Muscle layer of colon (tissue), 2 donors: ENCODE measurements at regions not wholly inside any gene's neighbourhood (a gene's known extent, or its start where the extent isn't known, plus 50 kb on each side); places are given as distances from the start of the nearest gene placed in this dataset.

Source experiments
- H3K27ac ChIP-seq: one replicate; pipeline ENCODE4 v1.7.0; 2013; ENCODE audit warnings: low read depth, mild to moderate bottlenecking, low read length, moderate library complexity
- H3K27me3 ChIP-seq, 2 donors: one replicate each; pipeline ENCODE4 v1.7.0; 2013; ENCODE audit warnings: low read length in 2 of 2, mild to moderate bottlenecking in 2 of 2; ENCODE audit not compliant: insufficient read depth in 2 of 2, control insufficient read depth in 1 of 2
- H3K36me3 ChIP-seq: one replicate; pipeline ENCODE4 v1.7.0; 2013; ENCODE audit warnings: mild to moderate bottlenecking, low read length; ENCODE audit not compliant: insufficient read depth
- H3K4me1 ChIP-seq: one replicate; pipeline ENCODE4 v1.7.0; 2013; ENCODE audit warnings: mild to moderate bottlenecking, low read length; ENCODE audit not compliant: insufficient read depth
- H3K4me3 ChIP-seq, 2 donors: one replicate each; pipeline ENCODE4 v1.7.0; 2013; ENCODE audit warnings: low read length in 2 of 2, low read depth in 1 of 2, mild to moderate bottlenecking in 1 of 2, moderate library complexity in 1 of 2
- H3K9ac ChIP-seq: one replicate; pipeline ENCODE4 v1.7.0; 2013; ENCODE audit warnings: low read length
- H3K9me3 ChIP-seq: one replicate; pipeline ENCODE4 v1.7.0; 2013; ENCODE audit warnings: mild to moderate bottlenecking, low read length
- donor health status: abdominal sarcoma.
- donor health status: Adenocarcinoma of cecum.

DNA sequence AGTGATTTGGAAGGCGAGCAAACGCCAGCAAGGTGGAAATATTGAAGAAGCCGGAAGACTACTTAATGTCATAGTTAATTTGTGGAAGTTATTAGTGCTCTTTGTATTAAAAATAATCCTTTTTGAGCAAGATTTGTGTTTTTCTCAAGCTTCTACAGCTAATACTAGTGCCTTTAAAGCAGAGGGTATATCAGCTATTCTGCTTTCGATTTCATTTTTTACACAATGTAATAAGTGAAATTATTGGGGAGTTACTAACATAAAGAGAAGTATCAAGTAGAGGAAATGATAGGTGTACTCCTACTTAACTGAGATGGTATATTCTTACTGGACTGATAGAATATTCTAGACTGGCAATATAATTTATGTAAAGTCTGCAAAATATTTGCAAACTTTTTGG is 392.4 kb upstream of the DCN start:
- H3K4me3 ChIP-seq = no peak overlapping the region
- no peak overlapping the region for H3K9ac ChIP-seq
- peaks cover 14% of the 10 kb centered on the region for H3K4me1 ChIP-seq
- no peaks in the 10 kb centered on the region for H3K27me3 ChIP-seq
- no peak overlapping the region for H3K27ac ChIP-seq
- H3K9me3 ChIP-seq = no peaks in the 10 kb centered on the region
- no peaks in the 10 kb centered on the region for H3K36me3 ChIP-seq

DNA sequence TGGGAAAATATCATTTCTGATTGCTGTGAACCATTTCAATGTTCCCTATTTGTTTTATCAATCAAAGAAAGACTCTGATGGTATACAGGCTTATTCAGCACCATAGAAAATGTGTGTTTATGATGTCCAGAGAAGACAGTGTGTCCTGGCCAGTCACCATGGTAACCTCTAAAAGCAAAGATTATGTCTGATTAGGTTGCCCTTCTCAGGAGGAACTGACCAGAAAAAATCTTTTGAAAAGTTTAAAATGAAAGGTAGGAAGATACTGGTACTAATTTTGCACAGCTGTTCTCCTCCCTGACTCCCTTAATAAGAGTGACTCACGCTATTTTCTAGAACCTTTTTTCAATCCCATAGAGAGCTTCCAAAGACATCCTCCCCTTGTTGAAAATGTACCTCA is 391.8 kb upstream of the DCN start:
- Histone ChIP-seq H3K9me3 (no peaks in the 10 kb centered on the region), H3K27me3 (no peaks in the 10 kb centered on the region), H3K4me3 (no peak overlapping the region), H3K36me3 (no peaks in the 10 kb centered on the region), H3K4me1 (peaks cover 12% of the 10 kb centered on the region), H3K27ac (no peak overlapping the region), H3K9ac (no peak overlapping the region)

GRCh38 chr12:91572869-91573268 is 390.3 kb upstream of the DCN start:
- Histone ChIP-seq H3K4me3 (no peak overlapping the region), H3K36me3 (no peaks in the 10 kb centered on the region), H3K4me1 (no peaks in the 10 kb centered on the region), H3K9ac (no peak overlapping the region), H3K9me3 (no peaks in the 10 kb centered on the region), H3K27me3 (no peaks in the 10 kb centered on the region), H3K27ac (no peak overlapping the region)

DNA sequence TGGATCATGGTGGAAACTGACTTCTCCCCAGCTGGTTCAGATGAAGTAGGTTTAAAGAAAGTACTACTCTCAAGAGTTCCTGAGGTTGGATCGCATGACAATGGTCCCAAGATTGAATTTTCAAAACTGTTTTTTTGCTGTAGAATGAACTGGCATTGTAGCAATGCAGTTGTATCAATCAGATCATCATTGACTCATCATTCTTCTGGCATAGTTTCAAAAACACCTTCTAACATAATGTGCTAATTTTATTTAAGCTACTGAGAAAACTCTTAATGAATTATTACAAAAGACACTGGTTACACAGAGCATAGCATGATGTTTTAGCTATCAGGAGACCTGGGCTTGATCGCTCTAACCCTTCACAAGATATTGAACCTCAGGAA is 384.5 kb upstream of the DCN start:
- Histone ChIP-seq H3K27me3 (no peaks in the 10 kb centered on the region), H3K9me3 (no peaks in the 10 kb centered on the region), H3K4me1 (no peaks in the 10 kb centered on the region), H3K27ac (no peak overlapping the region), H3K4me3 (no peak overlapping the region), H3K36me3 (no peaks in the 10 kb centered on the region), H3K9ac (no peak overlapping the region)

GRCh38 chr12:91566328-91567099 is 383.9 kb upstream of the DCN start:
- no peak overlapping the region for H3K9ac ChIP-seq
- H3K27ac ChIP-seq = no peak overlapping the region
- H3K36me3 ChIP-seq = no peaks in the 10 kb centered on the region
- H3K9me3 ChIP-seq = no peaks in the 10 kb centered on the region
- H3K27me3 ChIP-seq = no peaks in the 10 kb centered on the region
- H3K4me3 ChIP-seq = no peak overlapping the region
- no peaks in the 10 kb centered on the region for H3K4me1 ChIP-seq

- Histone ChIP-seq H3K27ac (no peak overlapping the region), H3K9ac (no peak overlapping the region), H3K4me3 (no peak overlapping the region), H3K4me1 (no peaks in the 10 kb centered on the region), H3K27me3 (no peaks in the 10 kb centered on the region), H3K9me3 (no peaks in the 10 kb centered on the region), H3K36me3 (no peaks in the 10 kb centered on the region)
These were observed 383.2 kb upstream of the DCN start for GRCh38 chr12:91565846-91566245.

- Histone ChIP-seq H3K4me1 (no peaks in the 10 kb centered on the region), H3K27ac (no peak overlapping the region), H3K9ac (no peak overlapping the region), H3K36me3 (no peaks in the 10 kb centered on the region), H3K9me3 (no peaks in the 10 kb centered on the region), H3K4me3 (no peak overlapping the region), H3K27me3 (no peaks in the 10 kb centered on the region)
These were observed 382.6 kb upstream of the DCN start for GRCh38 chr12:91565246-91565645.

- H3K27ac ChIP-seq = no peak overlapping the region
These were observed 380.6 kb upstream of the DCN start for GRCh38 chr12:91563011-91563765.

DNA sequence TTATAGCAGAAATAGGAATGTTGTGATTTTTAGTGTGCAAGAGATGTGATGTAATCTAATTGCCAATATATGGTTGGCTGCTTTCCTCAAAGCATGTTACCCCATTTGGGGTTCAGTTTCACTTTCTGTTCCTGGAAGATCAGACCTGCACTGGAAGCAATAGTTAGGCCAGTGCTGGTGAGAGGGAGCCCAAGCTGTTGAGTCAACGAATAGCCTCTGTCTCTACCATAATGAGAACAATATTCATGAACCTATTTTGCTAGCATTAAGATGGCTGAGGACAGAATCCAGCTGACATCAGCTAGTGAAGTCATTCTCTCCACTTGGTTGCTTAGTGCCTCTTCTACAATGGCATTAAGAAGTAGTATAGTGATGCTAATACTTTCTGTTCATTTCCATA is 379.9 kb upstream of the DCN start:
- H3K4me1 ChIP-seq = no peaks in the 10 kb centered on the region
- H3K9me3 ChIP-seq = no peaks in the 10 kb centered on the region
- no peaks in the 10 kb centered on the region for H3K27me3 ChIP-seq
- H3K9ac ChIP-seq = no peak overlapping the region
- H3K36me3 ChIP-seq = no peaks in the 10 kb centered on the region
- H3K4me3 ChIP-seq = no peak overlapping the region
- H3K27ac ChIP-seq = no peak overlapping the region

More at GRCh38 chr12:91563011-91563765, 380.6 kb upstream of the DCN start:
- Histone ChIP-seq H3K9me3 (no peaks in the 10 kb centered on the region), H3K27me3 (no peaks in the 10 kb centered on the region), H3K36me3 (no peaks in the 10 kb centered on the region), H3K4me3 (no peak overlapping the region), H3K4me1 (no peaks in the 10 kb centered on the region), H3K9ac (no peak overlapping the region)

DNA sequence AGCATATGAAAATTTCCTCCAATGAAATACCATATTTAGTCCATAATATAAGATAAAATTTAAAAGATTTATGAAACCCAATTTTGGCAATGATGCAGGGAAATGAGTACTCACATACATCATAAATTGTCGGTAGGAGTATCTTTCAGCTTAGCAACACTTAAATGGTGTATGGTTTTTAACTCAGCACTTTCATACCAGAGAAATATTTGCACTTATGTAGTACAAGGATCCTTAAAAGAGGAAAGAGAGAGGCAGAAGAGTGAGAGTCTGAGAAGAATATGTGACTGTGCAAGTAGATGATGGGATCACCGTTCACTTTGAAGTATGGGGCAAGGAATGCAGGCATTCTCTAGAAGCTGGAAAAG is 379.3 kb upstream of the DCN start:
- no peaks in the 10 kb centered on the region for H3K36me3 ChIP-seq
- H3K9ac ChIP-seq = no peak overlapping the region
- H3K9me3 ChIP-seq = no peaks in the 10 kb centered on the region
- no peak overlapping the region for H3K27ac ChIP-seq
- no peaks in the 10 kb centered on the region for H3K4me1 ChIP-seq
- no peaks in the 10 kb centered on the region for H3K27me3 ChIP-seq
- H3K4me3 ChIP-seq = no peak overlapping the region

GRCh38 chr12:91561301-91561957 is 378.8 kb upstream of the DCN start:
- Histone ChIP-seq H3K36me3 (no peaks in the 10 kb centered on the region), H3K4me3 (no peak overlapping the region), H3K4me1 (no peaks in the 10 kb centered on the region), H3K27me3 (no peaks in the 10 kb centered on the region), H3K9ac (no peak overlapping the region), H3K27ac (no peak overlapping the region), H3K9me3 (no peaks in the 10 kb centered on the region)
